ENCODE measurements at regions not wholly inside any gene's neighbourhood (a gene's known extent, or its start where the extent isn't known, plus 50 kb on each side); places are given as distances from the start of the nearest gene placed in this dataset.

- no peak for FAIRE-seq
Observed at GRCh38 chr14:89498878-89499277, 81.8 kb upstream of the FOXN3 start.

GRCh38 chr14:89495718-89496117, 78.7 kb upstream of the FOXN3 start:
- DNase-seq (ENCODE audit: low spot score) (no peak), FAIRE-seq (no peak)

More at GRCh38 chr14:89498878-89499277, 81.8 kb upstream of the FOXN3 start:
- no peak for DNase-seq (ENCODE audit: low spot score)

- DNase-seq (ENCODE audit: low spot score) (no peak), FAIRE-seq (no peak)
Observed at GRCh38 chr14:89493877-89494634, 77.0 kb upstream of the FOXN3 start.

- no peak for DNase-seq (ENCODE audit: low spot score)
Observed at GRCh38 chr14:89493406-89493805, 76.4 kb upstream of the FOXN3 start.

GRCh38 chr14:89491711-89492381, 74.8 kb upstream of the FOXN3 start:
- FAIRE-seq (no peak), DNase-seq (ENCODE audit: low spot score) (no peak)

More at GRCh38 chr14:89493406-89493805, 76.4 kb upstream of the FOXN3 start:
- FAIRE-seq: no peak

- no peak for DNase-seq (ENCODE audit: low spot score)
- FAIRE-seq: no peak
Observed at GRCh38 chr14:89490466-89490865, 73.4 kb upstream of the FOXN3 start.

GRCh38 chr14:89489761-89490437, 72.9 kb upstream of the FOXN3 start:
- FAIRE-seq (no peak), DNase-seq (ENCODE audit: low spot score) (no peak)

GRCh38 chr14:89486961-89487360, 69.9 kb upstream of the FOXN3 start:
- FAIRE-seq: no peak
- no peak for DNase-seq (ENCODE audit: low spot score)

- FAIRE-seq (no peak), DNase-seq (ENCODE audit: low spot score) (no peak)
Observed at GRCh38 chr14:89486505-89486904, 69.5 kb upstream of the FOXN3 start.

GRCh38 chr14:89485264-89485663, 68.2 kb upstream of the FOXN3 start:
- DNase-seq (ENCODE audit: low spot score) (no peak), FAIRE-seq (no peak)

GRCh38 chr14:89484051-89484844, 67.2 kb upstream of the FOXN3 start:
- FAIRE-seq: no peak
- DNase-seq (ENCODE audit: low spot score): no peak

GRCh38 chr14:89481196-89481595, 64.2 kb upstream of the FOXN3 start:
- DNase-seq (ENCODE audit: low spot score) (no peak), FAIRE-seq (no peak)

GRCh38 chr14:89480278-89480677, 63.2 kb upstream of the FOXN3 start:
- DNase-seq (ENCODE audit: low spot score) (no peak), FAIRE-seq (no peak)

- DNase-seq (ENCODE audit: low spot score) (no peak), FAIRE-seq (no peak)
Observed at GRCh38 chr14:89479802-89480201, 62.8 kb upstream of the FOXN3 start.

GRCh38 chr14:89477391-89477790, 60.4 kb upstream of the FOXN3 start:
- DNase-seq (ENCODE audit: low spot score) (no peak), FAIRE-seq (no peak)

- no peak for FAIRE-seq
Observed at GRCh38 chr14:89476354-89476896, 59.4 kb upstream of the FOXN3 start.

GRCh38 chr14:89474464-89474863, 57.4 kb upstream of the FOXN3 start:
- FAIRE-seq (no peak), DNase-seq (ENCODE audit: low spot score) (no peak)

More at GRCh38 chr14:89476354-89476896, 59.4 kb upstream of the FOXN3 start:
- no peak for DNase-seq (ENCODE audit: low spot score)

- DNase-seq (ENCODE audit: low spot score) (no peak), FAIRE-seq (no peak)
Observed at GRCh38 chr14:89473989-89474388, 57.0 kb upstream of the FOXN3 start.

GRCh38 chr14:89473569-89473968, 56.5 kb upstream of the FOXN3 start:
- FAIRE-seq (no peak), DNase-seq (ENCODE audit: low spot score) (no peak)

- no peak for FAIRE-seq
- no peak for DNase-seq (ENCODE audit: low spot score)
Observed at GRCh38 chr14:89470401-89470800, 53.4 kb upstream of the FOXN3 start.
